ENCODE measurements at regions not wholly inside any gene's neighbourhood (a gene's known extent, or its start where the extent isn't known, plus 50 kb on each side); places are given as distances from the start of the nearest gene placed in this dataset.

DNA sequence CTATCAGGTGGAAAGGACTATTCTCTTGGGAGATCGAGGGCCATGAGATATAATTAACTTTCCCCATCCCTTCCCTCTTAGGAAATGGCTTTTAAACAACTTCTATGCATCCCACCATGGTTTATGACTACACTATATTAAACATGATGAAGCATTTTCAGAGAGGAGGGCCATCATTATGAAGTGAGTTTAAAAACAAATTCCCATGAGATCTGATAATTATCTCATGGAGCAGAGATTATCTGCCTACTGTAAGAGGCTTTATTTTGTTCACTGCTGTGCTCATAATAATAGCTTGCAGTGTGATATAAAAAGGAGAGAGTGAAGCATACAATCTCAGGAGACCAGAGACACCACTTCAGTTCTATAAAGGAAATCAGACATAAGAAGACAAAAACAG lies 330.5 kb upstream of the ZFP42 start:
- TF ChIP-seq CTCF (IDR thresholded peaks at IDR 0.05): no peak
- H3K36me3 Mint-ChIP-seq (ENCODE audit: low read depth): no peaks in the 10 kb centered on the region
- H3K4me3 ChIP-seq (ENCODE audit: low read length): no peak overlapping the region
- peaks cover 12% of the 10 kb centered on the region for H3K9me3 Mint-ChIP-seq
- H3K27me3 Mint-ChIP-seq: no peaks in the 10 kb centered on the region
- H3K9me3 ChIP-seq (ENCODE audit: control insufficient read depth in 1 of 2, insufficient read depth in 1 of 2, low read length in 2 of 2): peaks cover 0 to 6% of the 10 kb centered on the region in 2 experiments
- no peaks in the 10 kb centered on the region for H3K4me1 Mint-ChIP-seq (ENCODE audit: low read depth)
- ATAC-seq (ENCODE audit: poor library complexity) (no peak), DNase-seq (no peak)
- no peak overlapping the region for H3K4me3 Mint-ChIP-seq
- ChIA-PET POLR2A (no interaction called here), CTCF (no interaction called here)
- H3K27ac Mint-ChIP-seq: no peak overlapping the region
- no peaks in the 10 kb centered on the region for H3K36me3 ChIP-seq (ENCODE audit: insufficient read depth, low read length)
- H3K27me3 ChIP-seq (ENCODE audit: control insufficient read depth in 1 of 2, insufficient read depth in 2 of 2, low read length in 2 of 2): no peaks in the 10 kb centered on the region
- no peaks in the 10 kb centered on the region for H3K4me1 ChIP-seq (ENCODE audit: insufficient read depth, low read length)
- H3K27ac ChIP-seq (ENCODE audit: low read depth in 1 of 2, low read length in 2 of 2): no peak overlapping the region
- intact Hi-C loops (cut with DNase I, micrococcal nuclease): no loop called here

- ChIA-PET POLR2A (no interaction called here), CTCF (no interaction called here)
- H3K4me1 Mint-ChIP-seq (ENCODE audit: low read depth): no peaks in the 10 kb centered on the region
- no peak overlapping the region for H3K27ac ChIP-seq (ENCODE audit: low read depth in 1 of 2, low read length in 2 of 2)
- intact Hi-C loops (cut with DNase I, micrococcal nuclease): no loop called here
- peaks cover 0 to 8% of the 10 kb centered on the region in 2 experiments for H3K9me3 ChIP-seq (ENCODE audit: control insufficient read depth in 1 of 2, insufficient read depth in 1 of 2, low read length in 2 of 2)
- H3K4me3 Mint-ChIP-seq: no peak overlapping the region
- peaks cover 13% of the 10 kb centered on the region for H3K9me3 Mint-ChIP-seq
- H3K27me3 Mint-ChIP-seq: no peaks in the 10 kb centered on the region
- ATAC-seq (ENCODE audit: poor library complexity) (no peak), DNase-seq (no peak)
- no peaks in the 10 kb centered on the region for H3K4me1 ChIP-seq (ENCODE audit: insufficient read depth, low read length)
- no peak for TF ChIP-seq CTCF (IDR thresholded peaks at IDR 0.05)
- H3K36me3 ChIP-seq (ENCODE audit: insufficient read depth, low read length): no peaks in the 10 kb centered on the region
- no peak overlapping the region for H3K27ac Mint-ChIP-seq
- no peaks in the 10 kb centered on the region for H3K36me3 Mint-ChIP-seq (ENCODE audit: low read depth)
- no peaks in the 10 kb centered on the region for H3K27me3 ChIP-seq (ENCODE audit: control insufficient read depth in 1 of 2, insufficient read depth in 2 of 2, low read length in 2 of 2)
- no peak overlapping the region for H3K4me3 ChIP-seq (ENCODE audit: low read length)
Measured at GRCh38 chr4:187666034-187666433, 329.5 kb upstream of the ZFP42 start.

DNA sequence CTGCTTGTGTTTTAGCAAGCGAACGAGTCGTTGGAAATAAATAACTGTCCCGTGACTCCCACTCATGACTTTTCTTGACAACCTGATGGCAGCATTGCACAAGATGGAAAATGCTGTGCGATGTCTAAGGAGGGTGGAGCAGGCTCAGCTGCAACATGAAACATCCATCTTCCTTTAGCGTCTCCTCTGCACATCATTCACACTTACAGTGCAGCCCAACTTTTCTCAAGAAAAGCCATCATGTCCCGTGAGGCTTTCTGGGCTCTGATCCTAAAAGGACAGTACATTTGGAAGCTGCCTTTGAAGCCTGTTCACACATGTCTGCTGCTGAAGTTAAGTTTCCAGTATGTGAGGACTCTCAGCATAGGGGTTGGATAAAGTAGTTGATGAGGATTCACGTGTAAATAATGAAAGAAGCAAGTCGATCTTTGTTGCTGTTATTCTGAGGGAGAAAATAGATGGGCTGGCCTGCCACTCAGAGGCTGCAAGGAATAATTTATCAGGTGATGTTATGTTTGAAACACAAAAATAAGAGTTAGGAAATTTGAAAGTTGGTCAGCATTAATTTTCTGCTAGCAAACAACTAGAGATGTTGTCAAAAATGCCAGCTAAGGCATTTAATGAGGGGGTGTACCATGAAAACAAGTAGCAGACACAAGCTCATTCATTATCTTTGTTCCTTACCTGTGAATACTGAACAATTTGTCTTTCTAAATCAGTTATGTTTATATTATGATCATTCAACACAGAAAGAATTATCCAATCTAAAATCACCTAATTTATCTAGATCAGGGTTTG lies 328.7 kb upstream of the ZFP42 start:
- DNase-seq: no peak
- no peaks in the 10 kb centered on the region for H3K36me3 Mint-ChIP-seq (ENCODE audit: low read depth)
- H3K27me3 ChIP-seq (ENCODE audit: control insufficient read depth in 1 of 2, insufficient read depth in 2 of 2, low read length in 2 of 2): no peaks in the 10 kb centered on the region
- H3K27me3 Mint-ChIP-seq: no peaks in the 10 kb centered on the region
- no peaks in the 10 kb centered on the region for H3K36me3 ChIP-seq (ENCODE audit: insufficient read depth, low read length)
- intact Hi-C loops (cut with DNase I, micrococcal nuclease): no loop called here
- no peaks in the 10 kb centered on the region for H3K4me1 Mint-ChIP-seq (ENCODE audit: low read depth)
- TF ChIP-seq CTCF (IDR thresholded peaks at IDR 0.05): no peak
- CTCF ChIA-PET: no interaction called here
- peaks cover 7 to 11% of the 10 kb centered on the region in 2 experiments for H3K9me3 ChIP-seq (ENCODE audit: control insufficient read depth in 1 of 2, insufficient read depth in 1 of 2, low read length in 2 of 2)
- POLR2A ChIA-PET: no interaction called here
- no peak overlapping the region for H3K27ac Mint-ChIP-seq
- H3K4me3 Mint-ChIP-seq: no peak overlapping the region
- no peaks in the 10 kb centered on the region for H3K4me1 ChIP-seq (ENCODE audit: insufficient read depth, low read length)
- no peak overlapping the region for H3K4me3 ChIP-seq (ENCODE audit: low read length)
- no peak overlapping the region for H3K27ac ChIP-seq (ENCODE audit: low read depth in 1 of 2, low read length in 2 of 2)
- ATAC-seq (ENCODE audit: poor library complexity): no peak
- H3K9me3 Mint-ChIP-seq: peaks cover 14% of the 10 kb centered on the region
